Prostate gland (tissue), 2 donors: ENCODE measurements at regions not wholly inside any gene's neighbourhood (a gene's known extent, or its start where the extent isn't known, plus 50 kb on each side); places are given as distances from the start of the nearest gene placed in this dataset.

Source experiments
- DNase-seq: peaks from one replicate; pipeline ENCODE4 v3.0.0-alpha.2; 2019; ENCODE audit warnings: low spot score
- H3K27ac ChIP-seq, 2 donors: fragments of 200-600 bp; sonication (generic); 2 replicates each; pipeline ENCODE4 v1.5.1; 2017 to 2019
- H3K27me3 ChIP-seq: fragments of 200-600 bp; sonication (generic); replicated peaks from 2 replicates; pipeline ENCODE4 v1.5.1; 2019; ENCODE audit not compliant: insufficient read depth
- H3K36me3 ChIP-seq, 2 donors: fragments of 200-600 bp; sonication (generic); 1 replicate in 1 of 2; 2 replicates in 1 of 2; pipeline versions ENCODE4 v1.5.1 to v1.8.1; 2017 to 2019
- H3K4me1 ChIP-seq: fragments of 200-600 bp; sonication (generic); replicated peaks from 2 replicates; pipeline ENCODE4 v1.5.1; 2019
- H3K4me3 ChIP-seq, 2 donors: fragments of 200-600 bp; sonication (generic); 2 replicates each; pipeline ENCODE4 v1.5.1; 2017 to 2019
- H3K9me3 ChIP-seq: fragments of 200-600 bp; sonication (generic); 2 replicates; pipeline ENCODE4 v1.5.1; 2017
- CTCF ChIP-seq, 4 experiments: fragments of 200-600 bp in 2 of 4; fragments of 450-650 bp in 2 of 4; sonication (generic) in 2 of 4; IDR thresholded peaks; 1 replicate in 3 of 4; 2 replicates in 1 of 4; pipeline ENCODE4 v1.5.1; 2016 to 2019; ENCODE audit warnings: antibody characterized with exemption in 4 of 4, mild to moderate bottlenecking in 2 of 4, moderate library complexity in 2 of 4
- POLR2A ChIP-seq: fragments of 450-650 bp; IDR thresholded peaks from one replicate; pipeline ENCODE4 v1.6.1; 2016; ENCODE audit warnings: antibody characterized with exemption, mild to moderate bottlenecking
- POLR2AphosphoS5 ChIP-seq: sonication (generic); formaldehyde crosslinking; IDR thresholded peaks from one replicate; pipeline ENCODE4 v1.6.1; 2017; ENCODE audit warnings: antibody characterized with exemption
- WGBS: methylation state at CpG from one replicate; pipeline ENCODE4 v1.1.5; 2018; 5-methylcytosine and 5-hydroxymethylcytosine counted together
- intact Hi-C: fragments of 100-400 bp; cut with DNase I; formaldehyde crosslinking; loops from one replicate; pipeline ENCODE4 v1.14.2; 2022

GRCh38 chr4:59247032-59247431 lies 1953.1 kb upstream of the ADGRL3 start:
- H3K4me3 ChIP-seq = no peak overlapping the region
- WGBS = 5% methylated on average over 1 of the region's 1 CpG
- no peaks in the 10 kb centered on the region for H3K36me3 ChIP-seq
- no peaks in the 10 kb centered on the region for H3K9me3 ChIP-seq
- no peaks in the 10 kb centered on the region for H3K27me3 ChIP-seq
- no peak for DNase-seq
- intact Hi-C loops = no loop called here
- TF ChIP-seq CTCF (IDR thresholded peaks at IDR 0.05) = no peak
- no peak for TF ChIP-seq POLR2AphosphoS5
- no peak for TF ChIP-seq POLR2A
- H3K4me1 ChIP-seq = no peaks in the 10 kb centered on the region
- no peak overlapping the region for H3K27ac ChIP-seq

GRCh38 chr4:59248313-59248712 lies 1951.8 kb upstream of the ADGRL3 start:
- TF ChIP-seq POLR2A = no peak
- TF ChIP-seq POLR2AphosphoS5 = no peak
- TF ChIP-seq CTCF (IDR thresholded peaks at IDR 0.05) = no peak
- intact Hi-C loops = no loop called here

GRCh38 chr4:59249110-59249509 lies 1951.0 kb upstream of the ADGRL3 start:
- no peaks in the 10 kb centered on the region for H3K27me3 ChIP-seq
- H3K27ac ChIP-seq = no peak overlapping the region
- no peaks in the 10 kb centered on the region for H3K36me3 ChIP-seq
- no peaks in the 10 kb centered on the region for H3K9me3 ChIP-seq
- no peak for TF ChIP-seq CTCF (IDR thresholded peaks at IDR 0.05)
- no peak for TF ChIP-seq POLR2AphosphoS5
- TF ChIP-seq POLR2A = no peak
- intact Hi-C loops = no loop called here
- 31% methylated on average over 2 of the region's 2 CpGs for WGBS
- H3K4me1 ChIP-seq = no peaks in the 10 kb centered on the region
- H3K4me3 ChIP-seq = no peak overlapping the region
- no peak for DNase-seq

More at GRCh38 chr4:59248313-59248712, 1951.8 kb upstream of the ADGRL3 start:
- no peaks in the 10 kb centered on the region for H3K4me1 ChIP-seq
- H3K36me3 ChIP-seq = no peaks in the 10 kb centered on the region
- no peaks in the 10 kb centered on the region for H3K9me3 ChIP-seq
- H3K27ac ChIP-seq = no peak overlapping the region
- no peak for DNase-seq
- WGBS = 89% methylated on average over 1 of the region's 1 CpG
- H3K27me3 ChIP-seq = no peaks in the 10 kb centered on the region
- H3K4me3 ChIP-seq = no peak overlapping the region

GRCh38 chr4:59258002-59258401 lies 1942.1 kb upstream of the ADGRL3 start:
- no peaks in the 10 kb centered on the region for H3K27me3 ChIP-seq
- 75% methylated on average over 2 of the region's 2 CpGs for WGBS
- TF ChIP-seq POLR2A (no peak), CTCF (IDR thresholded peaks at IDR 0.05) (no peak), POLR2AphosphoS5 (no peak)
- H3K4me3 ChIP-seq = no peak overlapping the region
- no peaks in the 10 kb centered on the region for H3K9me3 ChIP-seq
- no peak for DNase-seq
- H3K27ac ChIP-seq = no peak overlapping the region
- intact Hi-C loops = no loop called here
- no peaks in the 10 kb centered on the region for H3K36me3 ChIP-seq
- H3K4me1 ChIP-seq = no peaks in the 10 kb centered on the region

- Histone ChIP-seq H3K36me3 (no peaks in the 10 kb centered on the region), H3K4me1 (no peaks in the 10 kb centered on the region), H3K27ac (no peak overlapping the region), H3K9me3 (no peaks in the 10 kb centered on the region), H3K27me3 (no peaks in the 10 kb centered on the region), H3K4me3 (no peak overlapping the region)
- DNase-seq = no peak
- intact Hi-C loops = no loop called here
- TF ChIP-seq POLR2AphosphoS5 = no peak
- no peak for TF ChIP-seq CTCF (IDR thresholded peaks at IDR 0.05)
- TF ChIP-seq POLR2A = no peak
Observed at GRCh38 chr4:59307609-59308008, 1892.5 kb upstream of the ADGRL3 start.
